Myocyte (in vitro differentiated cells): ENCODE measurements at regions not wholly inside any gene's neighbourhood (a gene's known extent, or its start where the extent isn't known, plus 50 kb on each side); places are given as distances from the start of the nearest gene placed in this dataset. TPM values are rescaled to one million over a fixed set of nuclear protein-coding genes. Genes with fewer than 3 reads are reported as not detected.

Experiments
- DNase-seq: peaks from one replicate; pipeline ENCODE4 v3.0.0-alpha.2; 2012; ENCODE audit warnings: low read depth
- microRNA counts: library from miRNA; unstranded; fragments of <30 nt; microRNA quantifications from one replicate; lab custom pipeline; 2016

- DNase-seq, result peak; percentile 73
Observed at GRCh38 chr12:94718114-94718513, 67.8 kb upstream of the TMCC3 start.

DNA sequence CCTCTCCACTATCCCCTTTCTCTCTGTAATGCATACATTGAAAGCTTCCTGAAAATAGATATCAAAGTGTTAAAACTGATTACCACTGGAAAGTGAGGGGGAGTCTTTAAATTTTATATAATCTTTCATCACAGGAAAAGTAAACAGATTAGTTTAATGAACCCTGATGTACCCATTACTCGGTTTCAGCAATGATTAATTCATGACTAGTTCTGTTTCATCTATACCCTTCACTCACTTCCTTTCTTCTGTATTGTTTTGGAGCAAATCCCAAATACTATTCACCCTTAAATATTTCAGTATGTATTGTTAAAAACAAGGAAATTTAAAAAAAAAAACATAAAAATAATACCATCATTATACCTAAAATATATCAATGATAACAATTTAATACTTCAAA lies 67.3 kb upstream of the TMCC3 start:
- DNase-seq, result no peak

DNA sequence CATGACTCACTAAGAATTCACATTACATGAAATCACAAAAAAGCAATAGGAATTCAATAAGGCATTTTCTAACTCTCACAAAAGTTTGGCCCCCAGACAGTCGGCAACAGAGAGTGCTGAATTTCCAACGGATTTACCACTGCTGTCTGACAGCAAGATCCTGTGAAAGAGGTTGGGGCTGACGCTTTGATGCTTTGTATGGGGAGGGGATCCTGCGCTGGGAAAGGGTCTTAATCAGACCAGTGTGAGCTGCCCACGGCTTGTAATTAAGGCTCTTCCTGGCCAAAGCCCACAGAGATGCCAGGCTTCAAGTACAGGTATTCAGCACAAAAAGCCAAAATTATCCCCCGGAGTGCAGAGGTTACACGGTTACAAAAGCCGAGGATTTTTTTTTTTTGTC lies 66.8 kb upstream of the TMCC3 start:
- DNase-seq, result no peak

GRCh38 chr12:94716339-94716738 lies 66.0 kb upstream of the TMCC3 start:
- no peak for DNase-seq

DNA sequence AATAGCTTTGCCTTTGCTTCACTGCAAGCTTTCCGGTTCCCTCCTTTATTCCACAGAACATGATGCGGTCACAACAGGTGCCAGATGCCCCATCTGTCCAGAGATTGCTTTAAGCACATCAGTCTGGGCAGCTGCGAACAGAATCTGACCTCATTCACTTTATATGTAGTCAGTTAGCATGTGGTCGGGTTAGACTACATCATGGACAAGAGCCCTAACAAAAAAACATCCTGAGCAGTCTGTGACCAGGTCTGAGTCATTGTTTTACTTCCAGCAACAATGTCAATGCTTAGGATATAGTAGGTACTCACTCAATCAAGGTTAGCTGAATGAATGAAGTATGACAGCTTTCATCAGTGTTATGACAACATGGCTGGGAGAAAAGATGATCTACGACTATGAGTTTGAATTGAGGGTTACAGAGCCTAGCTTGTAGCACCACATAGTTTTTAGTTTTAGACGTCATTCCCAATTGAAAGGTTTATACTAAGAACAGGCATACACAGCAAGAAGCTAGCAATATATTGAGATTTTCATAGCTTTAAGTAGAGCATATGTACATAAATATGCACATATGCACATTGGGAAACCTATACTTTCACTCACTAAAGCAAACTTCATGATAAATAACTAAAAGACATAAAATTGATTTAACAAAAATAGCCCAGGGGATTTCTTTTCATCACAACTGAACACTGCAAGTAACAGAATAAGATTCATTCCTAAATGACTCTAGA lies 64.2 kb upstream of the TMCC3 start:
- DNase-seq, result peak; percentile 99

DNA sequence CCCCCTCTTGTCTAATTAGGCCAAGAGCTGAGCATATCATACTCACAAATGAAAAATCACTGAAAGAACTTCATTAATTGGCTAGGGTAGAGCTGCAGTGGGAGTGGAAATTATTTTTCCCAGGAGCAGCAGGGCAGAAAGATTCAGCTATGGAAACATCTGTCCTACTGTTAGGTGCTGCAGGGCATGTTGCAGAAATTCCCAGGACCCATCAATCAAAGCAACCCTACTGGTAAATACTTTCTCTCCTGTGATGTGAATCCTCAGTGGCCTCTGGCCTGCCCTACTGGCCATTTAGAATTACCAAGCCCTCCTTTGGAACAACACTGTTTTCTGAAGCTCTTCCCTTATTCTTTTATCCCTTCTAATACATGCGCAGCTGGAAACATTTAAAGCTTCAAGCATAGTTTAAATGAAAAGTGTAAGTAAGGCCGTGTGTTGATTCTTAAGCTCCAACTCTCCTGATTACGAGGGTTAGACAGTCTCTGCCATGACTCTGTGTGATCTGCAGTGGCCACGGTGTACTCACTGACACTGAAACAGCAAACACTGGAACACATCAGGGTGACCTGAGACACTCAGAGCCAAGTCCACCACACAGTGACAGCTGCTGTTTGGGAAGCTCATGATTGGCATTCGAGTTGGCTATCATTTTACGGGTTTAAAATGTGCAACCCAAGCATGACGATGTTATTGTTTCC lies 62.6 kb upstream of the TMCC3 start:
- peak; percentile 91 for DNase-seq

- DNase-seq, result no peak
Observed at GRCh38 chr12:94710933-94711332, 60.6 kb upstream of the TMCC3 start.

- DNase-seq, result no peak
Observed at GRCh38 chr12:94707892-94708291, 57.5 kb upstream of the TMCC3 start.

- no peak for DNase-seq
Observed at GRCh38 chr12:94707036-94707435, 56.7 kb upstream of the TMCC3 start.

GRCh38 chr12:94706250-94706661 lies 55.9 kb upstream of the TMCC3 start:
- no peak for DNase-seq

DNA sequence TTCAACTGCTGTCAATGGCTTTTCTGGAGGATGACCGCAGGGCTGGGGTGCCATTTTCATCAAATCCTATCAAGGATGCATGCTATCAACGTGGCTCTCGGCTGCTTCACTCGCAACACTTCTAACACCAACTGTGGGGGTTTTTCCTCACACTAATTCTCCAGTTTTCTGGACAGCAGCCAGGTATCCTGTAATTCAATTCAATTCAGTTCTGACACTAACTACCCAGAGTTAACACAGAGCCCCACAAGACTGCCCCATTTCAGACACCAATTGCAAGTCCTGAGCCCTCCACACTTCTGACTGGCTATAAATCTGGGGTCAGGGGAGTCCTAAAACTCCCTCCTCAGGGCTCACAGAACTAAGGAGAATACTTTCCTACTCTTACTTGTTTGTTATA lies 55.3 kb upstream of the TMCC3 start:
- DNase-seq, result no peak

GRCh38 chr12:94704452-94705306 lies 54.3 kb upstream of the TMCC3 start:
- DNase-seq, result peak; percentile 54

DNA sequence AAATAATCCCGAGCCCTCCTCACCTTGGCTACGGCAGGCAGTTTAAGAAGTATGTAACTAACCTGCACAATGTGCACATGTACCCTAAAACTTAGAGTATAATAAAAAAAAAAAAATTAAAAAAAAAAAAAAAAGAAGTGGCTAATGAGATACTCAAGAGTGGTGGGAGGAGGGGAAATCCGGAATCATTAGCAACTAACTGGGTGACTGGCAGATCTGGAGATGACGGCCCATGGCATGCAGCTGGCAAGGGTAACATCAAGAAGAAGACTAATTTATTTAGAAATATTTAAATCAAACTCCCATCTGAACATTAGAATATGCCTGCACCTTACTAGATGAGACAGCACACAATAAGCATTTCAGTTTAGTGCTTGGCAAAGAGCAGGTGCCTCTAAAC lies 52.3 kb upstream of the TMCC3 start:
- no peak for DNase-seq

DNA sequence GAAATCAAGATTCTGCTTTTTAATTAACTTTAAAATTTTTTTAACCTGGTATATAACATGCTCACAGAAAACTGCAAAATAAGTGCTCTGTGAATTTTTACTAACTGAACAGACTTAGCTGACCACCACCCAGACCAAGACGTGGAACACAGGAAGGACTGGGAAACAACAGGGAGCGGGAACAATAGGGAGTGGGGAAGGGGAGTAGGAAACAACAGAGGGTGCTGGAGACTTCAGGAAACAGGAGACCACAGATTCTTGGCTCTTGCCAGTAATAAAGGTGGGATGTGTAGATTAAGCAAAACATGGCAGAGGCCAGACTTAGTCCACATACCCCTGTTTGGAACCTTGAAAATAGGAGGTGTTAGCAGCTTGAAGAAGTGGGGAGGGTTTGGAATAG lies 51.4 kb upstream of the TMCC3 start:
- DNase-seq, result no peak

GRCh38 chr12:94700662-94701061 lies 50.3 kb upstream of the TMCC3 start:
- DNase-seq, result no peak

MicroRNAs encoded in the stretch of these regions (microRNA counts, 767-probe panel; counts per million panel counts)
- microRNA hsa-miR-492 (lab: Ali Mortazavi, UCI), result not detected
